ENCODE measurements at regions not wholly inside any gene's neighbourhood (a gene's known extent, or its start where the extent isn't known, plus 50 kb on each side); places are given as distances from the start of the nearest gene placed in this dataset.

- TF ChIP-seq POLR2AphosphoS5 (IDR thresholded peaks at IDR 0.05), result no peak
- no peak for TF ChIP-seq CTCF (IDR thresholded peaks at IDR 0.05)
- no peak for TF ChIP-seq POLR2A (IDR thresholded peaks at IDR 0.05)
Observed at GRCh38 chr4:17250591-17250990, 261.3 kb downstream of the QDPR start.

All from prostate gland (tissue), 2 donors.